GM12892 (cell line): ENCODE measurements at regions not wholly inside any gene's neighbourhood (a gene's known extent, or its start where the extent isn't known, plus 50 kb on each side); places are given as distances from the start of the nearest gene placed in this dataset.

ENCODE experiments used
- POLR2A ChIP-seq: IDR thresholded peaks from 2 replicates; pipeline ENCODE4 v1.6.1; 2011; ENCODE audit warnings: low read depth, low read length, control low read depth
- POLR2AphosphoS5 ChIP-seq: IDR thresholded peaks from 2 replicates; pipeline ENCODE4 v1.6.1; 2011; ENCODE audit warnings: low read depth, low read length, control low read depth
- TAF1 ChIP-seq: IDR thresholded peaks from 2 replicates; pipeline ENCODE4 v1.6.1; 2011; ENCODE audit warnings: low read depth, mild to moderate bottlenecking, control low read depth, low read length, borderline replicate concordance

GRCh38 chr12:4194668-4195067, 78.9 kb upstream of the CCND2 start:
- TF ChIP-seq POLR2A (no peak), POLR2AphosphoS5 (no peak), TAF1 (no peak)
